Muscle layer of duodenum (tissue), 2 donors: ENCODE measurements at regions not wholly inside any gene's neighbourhood (a gene's known extent, or its start where the extent isn't known, plus 50 kb on each side); places are given as distances from the start of the nearest gene placed in this dataset.

Source experiments
- H3K27ac ChIP-seq: one replicate; pipeline ENCODE4 v1.7.0; 2013; ENCODE audit warnings: mild to moderate bottlenecking, low read length
- H3K27me3 ChIP-seq: one replicate; pipeline ENCODE4 v1.7.0; 2013; ENCODE audit warnings: low read depth, mild to moderate bottlenecking, control low read depth, low read length
- H3K36me3 ChIP-seq, 2 donors: one replicate each; pipeline ENCODE4 v1.7.0; 2013; ENCODE audit warnings: low read length in 2 of 2, control low read depth in 1 of 2, mild to moderate bottlenecking in 1 of 2; ENCODE audit not compliant: insufficient read depth in 2 of 2, control insufficient read depth in 1 of 2
- H3K4me1 ChIP-seq, 2 donors: one replicate each; pipeline ENCODE4 v1.7.0; 2013; ENCODE audit warnings: low read length in 2 of 2, mild to moderate bottlenecking in 2 of 2, control low read depth in 1 of 2, moderate library complexity in 1 of 2; ENCODE audit not compliant: insufficient read depth in 2 of 2, control insufficient read depth in 1 of 2
- H3K4me3 ChIP-seq, 2 donors: one replicate each; pipeline ENCODE4 v1.7.0; 2013; ENCODE audit warnings: low read length in 2 of 2, low read depth in 1 of 2, mild to moderate bottlenecking in 1 of 2
- H3K9me3 ChIP-seq, 2 donors: one replicate each; pipeline ENCODE4 v1.7.0; 2013; ENCODE audit warnings: low read length in 2 of 2, control low read depth in 1 of 2, mild to moderate bottlenecking in 1 of 2; ENCODE audit not compliant: control insufficient read depth in 1 of 2
- donor health status: healthy.

DNA sequence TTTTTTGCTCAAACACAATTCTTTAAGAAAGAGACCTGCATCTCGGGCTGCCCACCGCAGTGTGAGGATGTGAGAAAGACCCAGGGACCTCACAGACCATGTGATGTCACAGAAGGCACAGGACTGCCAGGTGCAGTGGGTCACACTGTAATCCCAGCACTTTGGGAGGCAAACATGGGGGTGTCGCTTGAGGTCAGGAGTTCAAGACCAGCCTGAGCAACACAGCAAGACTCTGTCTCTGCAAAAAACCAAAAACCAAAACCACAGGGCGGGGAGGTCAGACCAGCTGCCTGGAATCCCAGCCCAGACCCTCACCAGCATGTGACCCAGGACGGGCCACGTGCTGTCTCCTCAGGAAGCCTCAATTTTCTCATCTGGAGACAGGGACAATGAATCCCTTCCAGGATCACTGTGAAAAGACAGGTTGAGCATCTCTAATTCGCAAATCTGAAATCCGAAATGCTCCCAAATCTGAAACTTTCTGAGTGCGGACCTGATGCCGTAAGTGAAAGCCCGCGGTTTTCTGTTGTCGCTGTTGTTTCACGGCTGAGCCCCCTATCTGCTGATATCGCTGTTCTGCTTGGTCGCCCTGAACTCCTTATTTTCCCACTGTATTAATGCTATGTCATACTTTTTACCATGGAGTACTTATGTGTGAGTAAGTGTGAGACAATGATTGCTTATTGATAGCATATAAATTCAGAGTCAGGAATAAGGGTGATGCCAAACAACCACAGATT, 159.5 kb upstream of the PTPN1 start:
- H3K9me3 ChIP-seq = no peaks in the 10 kb centered on the region

DNA sequence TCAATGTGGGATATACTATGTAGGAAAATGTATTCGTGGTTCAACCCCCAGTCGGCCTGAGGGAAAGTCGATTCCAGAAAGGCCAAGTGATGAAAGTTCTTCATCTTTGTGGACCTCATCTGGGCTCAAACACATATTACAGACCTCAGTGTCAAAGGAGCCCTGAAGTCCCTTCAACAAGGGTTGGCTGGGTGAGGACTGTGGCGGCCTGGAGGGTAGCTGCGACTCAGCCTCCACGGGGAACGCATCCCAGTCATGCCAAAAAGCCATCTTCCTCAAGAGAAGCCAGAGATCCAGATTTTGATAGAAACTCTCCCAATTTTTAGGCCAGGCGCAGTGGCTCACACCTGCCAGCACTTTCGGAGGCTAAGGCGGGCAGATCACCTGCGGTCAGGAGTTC, 158.6 kb upstream of the PTPN1 start:
- H3K9me3 ChIP-seq = no peaks in the 10 kb centered on the region
- H3K4me3 ChIP-seq = no peak overlapping the region
- no peak overlapping the region for H3K27ac ChIP-seq
- H3K27me3 ChIP-seq = no peaks in the 10 kb centered on the region
- peaks cover 0 to 4% of the 10 kb centered on the region in 2 donors for H3K4me1 ChIP-seq
- no peaks in the 10 kb centered on the region for H3K36me3 ChIP-seq

More for the DNA sequence above, 159.5 kb upstream of the PTPN1 start:
- Histone ChIP-seq H3K27ac (no peak overlapping the region), H3K4me1 (peaks cover 0 to 13% of the 10 kb centered on the region in 2 donors), H3K27me3 (no peaks in the 10 kb centered on the region), H3K36me3 (no peaks in the 10 kb centered on the region), H3K4me3 (no peak overlapping the region)

DNA sequence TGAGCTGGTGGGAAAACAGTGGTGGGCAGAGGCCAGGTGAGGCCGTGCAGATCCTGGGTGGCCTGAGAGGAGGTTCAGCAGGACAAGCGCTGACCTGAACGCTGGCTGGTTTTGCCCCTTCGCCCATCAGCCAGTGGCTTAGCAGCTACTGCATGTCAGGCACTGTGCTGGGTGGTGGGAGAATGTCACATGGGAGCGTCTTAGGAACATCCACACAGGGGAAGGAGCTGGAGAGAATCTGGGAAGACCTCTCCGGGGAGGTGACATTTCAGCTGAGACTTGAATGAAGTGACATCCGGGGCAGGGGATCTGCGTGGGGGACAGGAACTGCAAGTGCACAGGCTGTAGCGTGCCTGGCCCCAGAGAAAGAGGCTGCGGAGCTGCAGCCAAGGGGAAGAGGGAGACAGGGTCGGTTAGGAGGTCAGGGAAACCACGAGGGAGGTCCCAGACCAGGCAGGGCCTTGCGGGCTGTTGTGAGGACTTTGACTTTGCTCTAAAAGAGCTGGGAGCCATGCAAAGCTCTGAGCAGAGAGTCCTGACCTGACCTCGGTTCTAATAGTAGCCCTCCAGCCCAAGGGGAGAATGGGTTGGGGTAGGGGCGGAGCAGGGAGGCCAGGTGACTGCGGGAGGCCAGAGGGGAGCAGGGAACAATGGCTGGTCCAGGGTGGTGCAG, 156.8 kb upstream of the PTPN1 start:
- H3K9me3 ChIP-seq = no peaks in the 10 kb centered on the region
- no peaks in the 10 kb centered on the region for H3K36me3 ChIP-seq
- no peaks in the 10 kb centered on the region for H3K27me3 ChIP-seq
- no peak overlapping the region for H3K4me3 ChIP-seq
- no peak overlapping the region for H3K27ac ChIP-seq
- no peaks in the 10 kb centered on the region for H3K4me1 ChIP-seq

DNA sequence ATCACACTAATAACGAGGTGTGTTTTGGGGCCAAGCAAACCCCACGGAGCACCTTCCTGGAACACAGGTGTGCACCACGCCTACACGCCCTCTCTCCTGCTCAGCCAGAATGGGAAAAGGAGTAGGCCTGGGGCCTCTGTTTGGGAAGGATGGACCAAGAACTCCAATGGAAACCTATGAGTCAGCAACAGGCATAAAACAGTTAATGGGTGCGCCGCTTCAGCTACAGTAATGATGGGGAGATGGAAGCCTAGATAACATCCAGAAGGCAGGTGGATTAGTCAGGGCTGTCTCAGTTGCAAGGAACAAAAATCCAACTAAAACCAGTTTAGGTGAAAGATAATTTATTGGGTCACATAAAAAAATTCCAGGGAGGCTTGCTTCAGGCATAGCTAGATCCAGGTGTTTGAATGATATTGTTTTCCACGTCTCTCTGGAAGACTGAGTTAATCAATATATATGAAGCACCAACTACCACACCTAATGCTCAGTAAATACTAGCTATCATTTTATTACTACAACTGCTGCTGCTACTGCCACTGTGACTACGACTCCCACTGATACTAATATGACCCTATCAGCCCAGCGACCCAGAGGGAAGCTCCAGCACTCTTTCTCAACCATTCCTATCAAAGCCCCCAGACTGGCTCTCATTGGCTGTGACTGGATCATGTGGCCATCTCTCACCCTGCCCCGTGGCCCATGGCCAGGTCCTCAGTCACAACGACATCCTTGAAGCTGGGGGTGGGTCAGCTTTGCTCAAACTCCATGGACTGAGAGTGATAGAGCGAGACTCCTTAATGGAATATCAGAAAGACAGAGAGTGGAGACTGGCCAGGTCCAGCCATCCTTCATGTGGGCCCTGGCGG, 155.2 kb upstream of the PTPN1 start:
- Histone ChIP-seq H3K36me3 (no peaks in the 10 kb centered on the region), H3K4me3 (no peak overlapping the region), H3K9me3 (no peaks in the 10 kb centered on the region), H3K27me3 (no peaks in the 10 kb centered on the region), H3K27ac (no peak overlapping the region), H3K4me1 (no peaks in the 10 kb centered on the region)

DNA sequence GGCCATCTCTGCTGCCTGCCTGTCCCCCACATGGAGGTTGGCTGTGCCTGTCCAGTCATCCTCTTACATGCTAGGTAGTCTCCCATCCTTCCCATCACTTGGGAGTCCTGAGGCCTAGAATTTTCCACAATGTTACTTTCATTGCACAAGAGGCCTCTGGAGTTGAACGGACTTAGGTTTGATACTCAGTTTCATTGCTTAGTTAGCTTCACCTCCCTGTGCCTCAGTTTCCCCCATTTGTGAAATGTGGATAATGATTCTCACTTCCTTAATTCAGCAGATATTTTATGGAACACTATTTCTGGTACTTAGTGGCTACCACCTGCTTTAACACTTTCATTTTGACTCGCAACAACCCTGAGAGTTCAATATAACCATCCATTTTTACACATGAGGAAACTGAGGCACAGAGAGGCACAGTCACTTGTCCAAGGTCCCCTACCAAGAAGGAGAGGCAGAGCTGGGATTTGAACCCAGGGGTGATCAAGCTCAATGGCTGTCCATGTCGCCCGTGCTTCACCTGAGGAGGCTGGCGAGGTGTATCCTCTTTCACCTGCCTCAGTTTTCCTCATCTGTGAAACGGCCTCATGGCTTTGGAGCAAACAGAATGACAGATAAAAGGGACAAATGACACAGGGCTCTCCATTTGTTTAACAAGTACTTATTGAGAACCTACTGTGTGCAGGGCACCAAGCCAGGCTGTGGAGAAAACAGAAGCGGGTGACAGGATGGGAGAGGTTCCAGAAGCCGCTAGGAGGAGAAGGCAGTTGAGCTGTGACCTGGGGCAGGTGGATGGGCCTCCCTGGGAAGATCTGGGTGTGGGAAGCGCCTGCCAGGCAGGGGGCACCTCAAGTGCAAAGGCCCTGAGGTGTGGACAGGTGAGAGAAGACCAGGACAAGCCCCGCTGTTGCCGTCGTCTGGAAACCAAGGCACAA, 154.3 kb upstream of the PTPN1 start:
- H3K27ac ChIP-seq = no peak overlapping the region
- no peaks in the 10 kb centered on the region for H3K9me3 ChIP-seq
- no peaks in the 10 kb centered on the region for H3K36me3 ChIP-seq
- no peak overlapping the region for H3K4me3 ChIP-seq
- H3K27me3 ChIP-seq = no peaks in the 10 kb centered on the region
- no peaks in the 10 kb centered on the region for H3K4me1 ChIP-seq

DNA sequence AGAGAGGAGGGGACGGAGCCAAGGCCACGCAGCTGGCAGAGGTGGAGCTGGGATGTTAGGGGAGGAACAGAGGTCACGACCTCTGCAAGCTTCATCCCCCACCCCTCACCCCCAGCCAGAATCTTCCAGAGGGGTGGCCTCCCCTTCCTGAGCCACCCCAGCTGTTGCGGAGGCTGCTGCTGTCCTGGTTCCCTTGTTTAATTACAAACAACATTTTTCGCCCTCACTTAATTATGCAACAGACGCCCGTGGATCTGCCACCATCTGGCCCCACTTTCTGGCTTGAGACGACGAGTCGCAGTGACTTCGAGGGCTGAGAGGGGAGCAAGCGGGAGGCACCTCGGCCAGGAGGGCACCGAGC, 153.7 kb upstream of the PTPN1 start:
- H3K4me1 ChIP-seq = no peaks in the 10 kb centered on the region
- H3K27ac ChIP-seq = no peak overlapping the region
- no peak overlapping the region for H3K4me3 ChIP-seq
- H3K36me3 ChIP-seq = no peaks in the 10 kb centered on the region
- H3K9me3 ChIP-seq = no peaks in the 10 kb centered on the region
- no peaks in the 10 kb centered on the region for H3K27me3 ChIP-seq

DNA sequence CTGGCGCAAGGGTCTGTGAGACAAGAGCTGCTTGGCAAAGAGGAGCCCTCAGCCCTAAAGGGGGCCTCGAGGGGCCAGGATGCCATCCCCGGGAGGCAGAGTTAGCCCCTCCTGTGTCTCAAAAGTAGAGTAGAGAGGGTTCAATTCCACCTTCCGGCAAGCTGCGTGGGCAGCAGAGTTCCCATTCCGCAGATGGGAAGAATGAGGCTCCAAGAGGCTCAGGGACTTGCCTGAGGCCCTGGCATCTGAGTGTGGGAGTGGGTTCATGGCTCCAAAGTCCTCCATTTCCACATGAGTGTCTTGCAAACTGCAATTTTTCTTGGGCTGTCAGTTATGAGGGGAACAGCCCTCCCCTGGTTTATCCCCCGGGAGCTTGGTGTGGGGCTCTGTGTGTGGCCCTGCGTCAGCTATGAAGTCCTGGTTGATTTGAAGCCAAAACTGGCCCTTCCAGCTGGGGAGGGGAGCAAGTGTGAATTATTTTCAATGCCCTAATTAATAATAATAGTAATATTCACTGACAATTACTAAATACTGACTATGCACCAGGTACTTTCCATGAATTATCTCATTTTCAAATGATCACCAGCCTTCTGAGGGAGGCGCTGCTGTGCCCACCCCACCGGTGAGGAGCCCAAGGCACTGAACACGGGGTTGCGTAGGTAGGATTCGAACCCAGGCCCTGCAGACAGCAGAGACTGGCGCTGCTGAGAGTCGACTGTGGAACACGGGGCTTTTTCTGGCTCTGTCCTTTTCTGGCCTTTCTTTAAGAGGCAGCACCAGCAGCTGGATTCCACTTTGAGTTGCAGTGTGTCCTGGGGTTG, 153.0 kb upstream of the PTPN1 start:
- Histone ChIP-seq H3K36me3 (no peaks in the 10 kb centered on the region), H3K9me3 (no peaks in the 10 kb centered on the region), H3K27ac (no peak overlapping the region)

DNA sequence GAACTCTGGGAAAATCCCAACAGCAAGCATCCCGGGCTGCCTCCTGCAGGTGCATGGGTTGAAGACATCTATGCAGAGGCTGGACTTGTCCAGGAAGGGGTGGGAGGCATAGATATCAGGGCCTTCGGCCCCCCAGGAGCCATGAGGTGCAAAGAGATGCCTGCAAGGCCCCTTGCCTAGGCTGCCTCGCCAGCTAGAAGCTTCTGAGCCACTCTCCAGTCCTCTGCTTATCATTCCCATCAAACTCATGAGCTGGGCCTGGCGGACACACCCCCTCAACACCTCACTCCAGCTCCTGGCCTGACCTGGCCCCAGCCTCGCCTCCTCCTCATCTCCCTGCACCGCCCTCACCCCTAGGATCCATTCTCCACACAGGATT, 152.4 kb upstream of the PTPN1 start:
- H3K27ac ChIP-seq = no peak overlapping the region
- H3K27me3 ChIP-seq = no peaks in the 10 kb centered on the region
- no peak overlapping the region for H3K4me3 ChIP-seq
- H3K36me3 ChIP-seq = no peaks in the 10 kb centered on the region
- H3K4me1 ChIP-seq = no peaks in the 10 kb centered on the region
- no peaks in the 10 kb centered on the region for H3K9me3 ChIP-seq

More for the DNA sequence above, 153.0 kb upstream of the PTPN1 start:
- H3K4me1 ChIP-seq = no peaks in the 10 kb centered on the region
- H3K4me3 ChIP-seq = no peak overlapping the region
- no peaks in the 10 kb centered on the region for H3K27me3 ChIP-seq

DNA sequence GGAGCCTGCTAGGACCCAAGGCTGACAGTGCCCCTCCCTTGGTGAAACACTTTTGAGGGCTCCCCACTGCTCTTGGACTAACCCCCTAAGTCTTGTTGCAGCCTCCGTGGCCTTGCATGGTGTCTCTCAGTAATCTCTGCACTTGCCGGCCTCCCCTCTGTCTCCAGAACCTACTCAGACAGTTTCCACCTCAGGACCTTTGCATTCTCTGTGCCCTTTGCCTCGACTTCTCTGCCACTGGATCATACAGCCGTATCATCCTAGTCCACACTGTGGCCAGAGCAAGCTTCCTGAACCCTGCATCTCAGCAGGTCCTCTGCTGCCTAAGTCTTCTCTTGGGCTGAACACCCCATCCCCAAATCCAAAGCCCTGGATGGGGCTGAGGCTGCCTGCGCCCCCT, 152.0 kb upstream of the PTPN1 start:
- Histone ChIP-seq H3K27me3 (no peaks in the 10 kb centered on the region), H3K36me3 (no peaks in the 10 kb centered on the region), H3K27ac (no peak overlapping the region), H3K4me1 (no peaks in the 10 kb centered on the region), H3K9me3 (no peaks in the 10 kb centered on the region), H3K4me3 (no peak overlapping the region)

DNA sequence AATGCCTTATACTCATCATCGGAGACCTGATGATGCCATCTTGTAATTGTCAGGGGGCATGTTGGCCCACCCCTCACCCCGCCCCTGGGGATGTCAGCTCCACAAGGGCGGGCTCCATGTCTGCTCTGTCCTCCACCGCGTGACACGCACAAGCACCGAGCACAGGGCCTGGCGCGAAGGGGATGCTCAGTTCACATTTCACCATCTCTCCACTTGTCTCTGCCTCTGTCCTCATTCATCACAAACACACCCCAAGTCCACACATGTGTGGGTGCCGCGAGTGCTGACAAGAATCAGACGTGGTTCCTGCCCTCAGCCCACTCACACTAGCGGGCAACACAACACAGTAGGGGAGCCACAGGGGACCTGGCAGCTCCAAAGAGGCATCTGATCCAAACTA, 151.2 kb upstream of the PTPN1 start:
- H3K4me3 ChIP-seq = no peak overlapping the region
- no peaks in the 10 kb centered on the region for H3K27me3 ChIP-seq
- H3K36me3 ChIP-seq = no peaks in the 10 kb centered on the region
- no peaks in the 10 kb centered on the region for H3K4me1 ChIP-seq
- no peak overlapping the region for H3K27ac ChIP-seq
- no peaks in the 10 kb centered on the region for H3K9me3 ChIP-seq
